HK-2 (cell line): ENCODE measurements at regions not wholly inside any gene's neighbourhood (a gene's known extent, or its start where the extent isn't known, plus 50 kb on each side); places are given as distances from the start of the nearest gene placed in this dataset.

ENCODE experiments used
- DNase-seq: peaks from one replicate; pipeline ENCODE4 v3.0.0-alpha.2; 2018; ENCODE audit not compliant: unreplicated experiment

DNA sequence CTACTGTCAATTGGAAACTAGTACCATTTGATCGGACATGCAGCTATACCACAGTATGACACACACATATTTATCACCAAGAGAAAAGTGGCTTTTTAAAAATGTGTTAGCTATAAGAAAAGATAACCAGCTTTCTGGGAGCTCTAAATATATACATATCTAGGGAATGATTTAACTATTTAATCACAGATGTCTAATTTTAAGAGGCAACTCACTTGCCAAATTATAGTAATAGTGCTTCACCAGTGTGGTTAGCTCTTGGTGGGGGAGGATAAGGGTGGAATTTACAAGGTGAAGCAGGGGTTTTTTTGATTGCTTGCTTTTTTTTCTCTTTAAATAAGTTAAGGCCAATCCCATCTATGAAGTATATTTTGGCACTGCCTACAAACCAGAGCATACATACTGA lies 547.7 kb upstream of the DIPK2B start:
- DNase-seq: no peak

DNA sequence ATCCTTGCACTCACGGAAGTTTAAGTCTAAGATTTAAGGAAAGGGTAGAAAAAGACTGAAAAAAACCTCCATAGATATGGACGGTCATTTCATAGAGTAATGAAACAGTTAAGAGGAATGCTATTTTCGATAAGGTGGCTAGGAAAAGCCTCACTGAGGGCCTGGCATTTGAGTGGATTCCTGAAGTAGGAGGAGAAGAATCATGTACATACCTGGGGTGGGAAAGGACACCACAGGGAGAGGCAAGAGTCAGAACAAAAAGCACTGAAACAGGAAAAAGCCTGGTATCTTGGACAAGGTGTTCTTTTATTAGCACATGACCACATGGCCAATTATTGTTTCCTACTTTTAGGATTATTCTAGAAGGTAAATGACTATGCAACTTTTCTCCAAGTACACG lies 547.2 kb upstream of the DIPK2B start:
- DNase-seq: no peak

DNA sequence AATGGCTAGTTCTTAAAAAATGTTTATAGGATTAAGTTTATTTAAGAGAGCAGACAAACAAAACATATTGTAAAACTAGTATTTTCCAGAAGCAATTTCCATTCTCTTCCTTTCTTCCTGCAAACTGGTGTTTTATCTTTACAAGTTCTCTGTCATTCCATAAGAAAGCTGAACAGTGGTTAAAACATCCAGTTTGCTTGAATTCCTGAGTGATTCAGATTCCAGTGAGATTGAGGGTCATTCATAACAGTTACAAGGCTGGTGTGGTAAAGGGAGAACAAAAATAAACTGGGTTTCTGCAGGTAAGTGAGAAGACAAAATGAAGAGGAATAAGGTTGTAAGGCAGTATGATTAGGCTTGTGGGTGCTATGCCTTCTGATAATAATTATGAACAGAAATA lies 544.8 kb upstream of the DIPK2B start:
- DNase-seq: no peak

DNA sequence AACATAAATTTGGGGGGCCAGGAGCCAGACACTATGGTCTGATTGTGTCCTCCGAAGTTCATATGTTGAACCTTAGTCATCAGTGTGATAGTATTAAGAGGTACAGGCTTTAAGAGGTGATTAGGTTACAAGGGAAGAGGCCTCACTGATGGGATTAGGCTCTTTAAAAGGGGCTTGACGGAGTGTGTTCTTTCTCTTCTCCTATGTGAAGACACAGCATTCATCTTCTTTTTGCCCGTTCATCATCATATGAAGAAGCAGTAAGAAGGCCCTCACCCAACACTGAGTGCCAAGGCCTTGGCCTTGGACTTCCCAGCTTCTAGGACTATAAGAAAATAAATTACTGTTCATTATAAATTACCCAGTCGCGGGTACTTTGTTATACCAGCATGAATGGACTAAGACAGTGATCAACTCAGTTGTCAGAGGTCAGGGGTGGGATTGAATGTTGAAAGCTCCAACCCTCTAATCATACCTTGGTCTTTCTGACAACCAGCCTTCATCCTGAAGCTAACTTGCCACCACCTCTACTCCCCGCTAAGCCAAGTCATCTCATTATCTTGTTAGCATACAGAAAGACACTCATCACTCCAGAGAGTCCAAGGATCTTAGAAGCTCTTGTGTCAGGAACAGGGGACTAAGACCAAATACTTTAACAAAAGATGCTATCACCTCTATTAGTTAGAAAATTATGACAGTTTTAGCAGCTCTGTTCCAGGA lies 543.4 kb upstream of the DIPK2B start:
- no peak for DNase-seq

- peak; percentile 63 for DNase-seq
Measured at GRCh38 chrX:45743081-45743533, 542.4 kb upstream of the DIPK2B start.

DNA sequence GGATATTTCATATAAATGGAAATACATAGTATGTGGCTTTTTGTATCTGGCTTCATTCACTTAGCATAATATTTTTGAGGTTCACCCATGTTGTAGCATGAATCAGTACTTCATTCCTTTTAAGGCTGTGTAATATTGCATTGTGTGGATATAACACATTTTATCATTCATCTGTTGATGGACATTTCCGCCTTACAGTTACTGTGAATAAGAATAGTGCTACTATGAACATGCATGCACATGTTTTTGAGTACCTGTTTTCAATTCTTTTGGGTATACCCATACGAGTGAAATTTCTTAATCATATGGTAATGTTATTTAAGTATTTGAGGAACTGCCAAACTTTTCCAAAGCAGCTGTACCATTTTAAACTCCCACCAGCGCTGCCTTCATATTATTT lies 539.6 kb upstream of the DIPK2B start:
- no peak for DNase-seq

DNA sequence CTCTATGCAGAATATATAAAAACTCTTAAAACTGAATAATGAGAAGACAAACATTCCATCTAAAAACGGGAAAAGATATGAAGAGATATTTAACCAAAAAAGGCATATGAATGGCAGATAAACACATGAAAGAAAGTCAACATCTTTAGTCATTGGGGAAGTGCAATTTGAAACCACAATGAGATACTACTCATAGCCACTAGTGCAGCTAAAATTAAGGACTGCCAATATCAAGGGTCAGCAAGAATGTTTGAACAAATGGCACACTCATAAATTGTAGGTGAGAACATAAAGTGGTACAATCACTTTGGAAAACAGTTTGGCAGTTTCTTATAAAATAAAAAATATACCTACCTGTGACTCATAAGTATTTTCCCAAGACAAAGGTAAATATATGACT lies 534.9 kb upstream of the DIPK2B start:
- no peak for DNase-seq

GRCh38 chrX:45731448-45731847 lies 530.8 kb upstream of the DIPK2B start:
- no peak for DNase-seq

DNA sequence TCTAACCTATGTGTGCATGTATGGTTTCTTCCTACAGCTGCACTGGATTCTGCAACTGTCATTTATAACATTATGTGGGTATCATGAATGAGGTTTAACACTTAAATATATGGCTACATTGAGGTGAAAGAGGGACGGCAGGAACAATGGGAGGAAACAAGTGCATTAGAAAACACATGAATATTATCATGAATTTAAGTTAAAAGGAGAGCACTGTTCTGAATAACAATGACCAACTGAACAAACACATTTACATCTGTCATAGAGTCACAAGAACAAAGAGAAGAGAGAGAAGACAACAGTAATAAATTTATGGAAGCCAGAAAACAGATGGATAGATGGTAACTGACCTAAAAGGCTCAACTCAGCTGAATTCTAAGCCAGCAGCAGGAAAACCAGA lies 527.1 kb upstream of the DIPK2B start:
- no peak for DNase-seq

- no peak for DNase-seq
Measured at GRCh38 chrX:45722471-45722870, 521.8 kb upstream of the DIPK2B start.

- no peak for DNase-seq
Measured at GRCh38 chrX:45719751-45720501, 519.2 kb upstream of the DIPK2B start.

- DNase-seq: no peak
Measured at GRCh38 chrX:45718676-45719075, 518.0 kb upstream of the DIPK2B start.

- no peak for DNase-seq
Measured at GRCh38 chrX:45716750-45717149, 516.1 kb upstream of the DIPK2B start.

- DNase-seq: no peak
Measured at GRCh38 chrX:45715748-45716147, 515.1 kb upstream of the DIPK2B start.

DNA sequence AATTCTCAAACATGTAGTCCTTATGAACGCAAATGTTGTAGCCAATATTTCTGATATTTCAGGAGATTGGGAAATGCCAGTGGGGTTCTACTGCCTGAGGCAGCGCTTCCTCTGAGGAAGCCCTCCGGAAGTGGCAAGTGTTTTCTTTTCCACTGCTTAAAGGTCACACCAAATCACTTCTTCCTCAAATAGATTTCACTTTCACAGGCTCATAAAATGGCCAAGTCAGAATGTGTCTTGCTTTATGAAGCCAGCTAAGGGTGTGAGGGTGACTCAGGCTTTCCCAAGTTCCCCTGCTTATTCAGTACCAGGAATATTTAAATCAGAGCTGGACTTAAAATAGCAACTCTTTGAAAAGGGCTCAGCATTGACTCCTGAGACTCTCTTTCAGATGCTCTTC lies 514.2 kb upstream of the DIPK2B start:
- DNase-seq: no peak

- DNase-seq: no peak
Measured at GRCh38 chrX:45712067-45712466, 511.4 kb upstream of the DIPK2B start.

DNA sequence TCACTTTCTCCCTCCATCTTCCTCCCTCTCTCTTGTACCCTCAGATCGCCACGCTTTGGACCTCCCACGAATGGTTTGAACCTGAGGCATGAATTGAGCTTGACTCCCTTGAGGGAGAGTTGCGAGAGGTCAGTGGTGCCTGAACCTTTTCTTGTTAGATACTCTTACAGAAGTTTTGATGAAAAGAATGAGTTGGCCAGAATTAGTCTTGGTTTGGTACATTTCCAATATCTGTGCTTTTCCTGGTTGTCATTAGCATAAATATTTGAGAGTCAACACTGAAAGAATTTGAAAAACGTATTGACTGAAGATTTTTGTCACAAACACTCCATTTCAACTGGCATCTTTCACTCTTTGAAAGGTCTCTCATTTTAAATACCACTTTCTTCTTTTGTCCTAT lies 510.6 kb upstream of the DIPK2B start:
- DNase-seq: no peak

DNA sequence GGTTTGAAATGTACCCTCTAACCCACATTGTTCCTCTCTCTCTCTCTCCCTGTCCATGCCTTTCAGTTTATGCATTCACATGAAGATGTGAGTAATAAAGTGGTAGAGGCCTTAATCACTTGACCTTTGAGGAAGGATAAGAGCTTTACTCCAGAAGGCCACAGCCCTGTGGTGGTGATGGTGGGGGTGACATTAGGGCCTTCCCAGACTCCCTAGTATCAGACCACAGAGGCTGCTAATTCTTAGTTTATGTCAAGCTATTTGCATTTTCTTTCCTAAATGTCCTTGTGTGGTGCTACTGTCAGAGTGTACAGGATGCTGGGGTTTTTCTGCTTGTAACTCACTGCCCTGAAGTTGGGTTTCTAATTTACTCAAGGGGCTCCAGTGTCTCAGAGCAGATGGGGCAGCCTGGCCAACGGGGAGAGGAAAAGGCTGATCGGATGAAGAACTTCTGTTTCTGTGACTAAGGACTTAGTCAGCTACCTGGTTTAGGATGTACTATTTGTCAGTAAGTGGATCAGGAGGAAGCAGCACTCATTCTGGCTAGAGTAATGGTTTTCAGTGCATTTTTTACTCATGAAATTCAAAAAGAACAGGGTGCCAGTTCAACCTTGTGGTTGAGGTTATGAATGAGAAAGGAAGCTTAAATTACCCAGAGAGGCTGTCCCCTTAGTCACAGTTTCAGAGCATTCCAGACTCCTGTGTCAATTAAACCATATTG lies 509.6 kb upstream of the DIPK2B start:
- DNase-seq: peak; percentile 68

DNA sequence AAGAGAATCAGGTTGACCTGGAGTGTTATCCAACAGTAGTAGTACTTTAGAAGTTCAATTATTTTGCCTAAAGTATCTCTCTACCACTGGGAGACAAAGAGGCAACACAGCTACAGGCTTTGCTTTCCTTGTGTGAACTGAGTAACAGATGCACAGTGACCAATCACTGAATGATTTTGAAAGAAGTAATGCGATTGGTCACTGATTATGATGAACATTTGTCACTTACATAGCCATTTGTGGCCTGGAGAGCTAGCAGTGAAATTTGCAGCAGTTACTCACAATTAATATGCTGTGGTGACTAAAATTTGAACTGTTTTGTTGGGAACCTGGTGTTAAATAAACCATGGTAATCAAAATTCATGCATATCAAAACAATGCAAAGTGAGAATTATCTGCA lies 508.7 kb upstream of the DIPK2B start:
- no peak for DNase-seq

GRCh38 chrX:45699158-45699557 lies 498.5 kb upstream of the DIPK2B start:
- no peak for DNase-seq

DNA sequence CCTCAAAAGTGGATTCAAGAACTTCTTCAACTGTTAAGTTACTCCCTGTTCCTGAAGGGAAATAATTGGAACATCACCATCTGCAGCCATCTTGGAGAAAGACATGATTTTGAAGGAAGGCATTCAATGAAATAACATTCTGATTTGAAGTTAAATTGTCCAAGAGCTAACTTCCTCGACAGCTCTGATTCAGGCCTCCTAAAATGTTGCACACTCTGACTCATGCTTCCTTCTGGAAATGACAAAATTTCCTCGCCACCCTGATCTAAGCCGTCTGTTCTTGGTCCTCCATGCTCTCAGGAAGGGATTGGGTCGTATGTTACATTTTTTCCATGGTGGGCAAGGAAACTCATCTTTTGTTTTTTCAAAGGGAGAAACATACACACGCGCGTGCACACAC lies 496.9 kb upstream of the DIPK2B start:
- no peak for DNase-seq

DNA sequence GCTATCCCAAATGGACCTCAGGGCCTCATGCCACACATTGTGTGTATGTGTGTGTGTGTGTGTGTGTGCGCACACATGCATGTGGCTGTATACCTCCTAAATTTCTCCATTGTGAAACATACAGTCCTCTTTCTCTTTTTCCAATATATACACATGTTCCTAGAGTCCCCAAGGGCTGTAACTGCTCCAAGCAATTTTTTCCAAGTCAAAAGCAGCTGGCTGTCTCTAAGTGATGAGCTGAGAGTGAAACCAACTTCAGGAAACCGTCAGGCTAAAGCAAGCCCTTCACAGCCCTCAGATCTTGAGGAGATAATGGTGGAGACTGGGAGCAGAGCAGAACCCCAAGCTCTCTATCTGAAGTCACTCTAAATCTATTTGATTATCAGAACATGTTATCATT lies 496.1 kb upstream of the DIPK2B start:
- DNase-seq: no peak

GRCh38 chrX:45689971-45690370 lies 489.3 kb upstream of the DIPK2B start:
- DNase-seq: no peak
